Neural cell (in vitro differentiated cells): ENCODE measurements at regions not wholly inside any gene's neighbourhood (a gene's known extent, or its start where the extent isn't known, plus 50 kb on each side); places are given as distances from the start of the nearest gene placed in this dataset.

Experiments used
- CTCF ChIP-seq: fragments of 450-650 bp; IDR thresholded peaks from 2 replicates; pipeline ENCODE4 v1.5.1; 2014; ENCODE audit warnings: antibody characterized with exemption, mild to moderate bottlenecking, moderate library complexity; ENCODE audit not compliant: poor library complexity, severe bottlenecking
- EZH2 ChIP-seq: fragments of 200-600, 300-800 bp; shearing (Covaris generic), sonication (generic); IDR thresholded peaks from 2 replicates; pipeline ENCODE4 v1.6.1; 2014; ENCODE audit warnings: antibody characterized with exemption, low read length, borderline replicate concordance, mild to moderate bottlenecking; ENCODE audit not compliant: insufficient read depth, poor library complexity, severe bottlenecking
- POLR2AphosphoS5 ChIP-seq: IDR thresholded peaks from 2 replicates; pipeline ENCODE4 v1.6.1; 2012
- RAD21 ChIP-seq: fragments of 450-650 bp; conservative IDR thresholded peaks from 2 replicates; pipeline ENCODE4 v1.6.1; 2014; ENCODE audit warnings: antibody characterized with exemption, mild to moderate bottlenecking, moderate library complexity
- REST ChIP-seq: IDR thresholded peaks from 2 replicates; pipeline ENCODE4 v1.6.1; 2012; ENCODE audit warnings: borderline replicate concordance
- TAF1 ChIP-seq: IDR thresholded peaks from 2 replicates; pipeline ENCODE4 v1.6.1; 2012; ENCODE audit warnings: low read depth

GRCh38 chr16:86296256-86296655, 214.1 kb upstream of the FOXF1 start:
- TF ChIP-seq EZH2 (no peak), CTCF (no peak), RAD21 (no peak), POLR2AphosphoS5 (no peak), TAF1 (no peak), REST (no peak)
